K562 (cell line): ENCODE measurements at regions not wholly inside any gene's neighbourhood (a gene's known extent, or its start where the extent isn't known, plus 50 kb on each side); places are given as distances from the start of the nearest gene placed in this dataset.

Source experiments
- ATF3 ChIP-seq, 2 experiments: fragments of 450-650 bp in 1 of 2; sonication (generic) in 1 of 2; formaldehyde crosslinking in 1 of 2; IDR thresholded peaks in 1 of 2; conservative IDR thresholded peaks in 1 of 2; 2 replicates each; pipeline versions ENCODE4 v1.6.1 to v1.8.1; 2016 to 2023; ENCODE audit warnings: mild to moderate bottlenecking in 2 of 2, moderate library complexity in 2 of 2, inconsistent platforms in 1 of 2, missing genetic modification reagents in 1 of 2
- BMI1 ChIP-seq: fragments of 150-350 bp; IDR thresholded peaks from 2 replicates; pipeline ENCODE4 v1.6.1; 2014; ENCODE audit warnings: low read length
- CLOCK ChIP-seq: fragments of 250-450 bp; sonication (Bioruptor Pico); IDR thresholded peaks from 2 replicates; pipeline ENCODE4 v1.4.0; 2020; ENCODE audit warnings: mild to moderate bottlenecking, moderate library complexity, borderline replicate concordance
- CREB1 ChIP-seq, 2 experiments: sonication (generic) in 1 of 2; formaldehyde crosslinking in 1 of 2; IDR thresholded peaks; 2 replicates each; pipeline versions ENCODE4 v1.6.1 to v1.8.0; 2012 to 2022; ENCODE audit warnings: inconsistent platforms in 1 of 2, mild to moderate bottlenecking in 1 of 2, missing genetic modification reagents in 1 of 2, moderate library complexity in 1 of 2
- E2F1 ChIP-seq: sonication (generic); formaldehyde crosslinking; IDR thresholded peaks from 2 replicates; pipeline ENCODE4 v1.8.1; 2023; ENCODE audit warnings: mild to moderate bottlenecking, missing genetic modification reagents, moderate library complexity
- ESRRA ChIP-seq: fragments of 450-650 bp; IDR thresholded peaks from 2 replicates; pipeline ENCODE4 v1.6.1; 2014; ENCODE audit warnings: low read depth, mild to moderate bottlenecking, moderate library complexity, borderline replicate concordance
- GMEB1 ChIP-seq: fragments of 250-450 bp; sonication (Bioruptor Pico); IDR thresholded peaks from 2 replicates; pipeline ENCODE4 v1.4.0; 2020; ENCODE audit warnings: mild to moderate bottlenecking
- HIVEP1 ChIP-seq: fragments of 250-450 bp; sonication (Bioruptor Pico); IDR thresholded peaks from 2 replicates; pipeline ENCODE4 v1.4.0; 2020; ENCODE audit warnings: mild to moderate bottlenecking
- JUNB ChIP-seq: fragments of 450-650 bp; formaldehyde crosslinking; conservative IDR thresholded peaks from 2 replicates; pipeline ENCODE4 v1.4.0; 2020; ENCODE audit warnings: mild to moderate bottlenecking
- LARP7 ChIP-seq: fragments of 450-650 bp; IDR thresholded peaks from 2 replicates; pipeline ENCODE4 v1.6.1; 2016
- PTTG1 ChIP-seq: fragments of 450-650 bp; IDR thresholded peaks from 2 replicates; pipeline ENCODE4 v1.6.1; 2016; ENCODE audit warnings: low read depth, mild to moderate bottlenecking, missing genetic modification characterization, missing compliant biosample characterization
- SAFB ChIP-seq: fragments of 200-400 bp; formaldehyde crosslinking; IDR thresholded peaks from 2 replicates; pipeline ENCODE4 v1.6.1; 2017; ENCODE audit warnings: low read depth, low read length, borderline replicate concordance
- SMAD4 ChIP-seq: fragments of 250-450 bp; sonication (Bioruptor Pico); conservative IDR thresholded peaks from 2 replicates; pipeline ENCODE4 v1.8.0; 2021; ENCODE audit warnings: inconsistent platforms, mild to moderate bottlenecking, moderate library complexity
- ZBTB26 ChIP-seq: fragments of 450-650 bp; formaldehyde crosslinking; IDR thresholded peaks from 2 replicates; pipeline ENCODE4 v1.4.0; 2022; ENCODE audit warnings: missing genetic modification characterization
- ZBTB33 ChIP-seq: sonication (generic); formaldehyde crosslinking; IDR thresholded peaks from 2 replicates; pipeline ENCODE4 v1.8.1; 2023; ENCODE audit warnings: mild to moderate bottlenecking, missing genetic modification reagents
- ZNF584 ChIP-seq: fragments of 200-800 bp; sonication (Bioruptor generic); IDR thresholded peaks from 2 replicates; pipeline ENCODE4 v1.6.1; 2016; ENCODE audit warnings: low read depth, mild to moderate bottlenecking, missing genetic modification characterization, missing compliant biosample characterization

- TF ChIP-seq ZBTB33 (CRISPR knock-in tag) (no peak), CLOCK (CRISPR knock-in tag) (no peak), BMI1 (no peak), LARP7 (no peak), PTTG1 (tag) (no peak), CREB1 (IDR thresholded peaks at IDR 0.05) (no peak), CREB1 (CRISPR knock-in tag; IDR thresholded peaks at IDR 0.05) (no peak), ZNF584 (no peak), ATF3 (IDR thresholded peaks at IDR 0.05) (no peak), ATF3 (CRISPR knock-in tag; conservative IDR thresholded peaks at IDR 0.05) (no peak), ZBTB26 (CRISPR knock-in tag) (no peak), SAFB (no peak), ESRRA (peak; percentile 44; the same call in 1 of the 2 replicates), E2F1 (no peak), GMEB1 (CRISPR knock-in tag) (no peak), SMAD4 (peak; percentile 67; the same call in 1 of the 2 replicates), JUNB (CRISPR knock-in tag) (no peak), HIVEP1 (CRISPR knock-in tag) (no peak)
These were observed 144.6 kb downstream of the LRIG2 start (continued) for GRCh38 chr1:113217447-113218208.
